HPDE6-E6E7 (cell line): ENCODE measurements at regions not wholly inside any gene's neighbourhood (a gene's known extent, or its start where the extent isn't known, plus 50 kb on each side); places are given as distances from the start of the nearest gene placed in this dataset.
A peak's percentile ranks its signal among the peaks of the same experiment; 100 is the strongest.
"Not testable (repeated sequence)": the region's sequence is repeated elsewhere in the genome, so short reads cannot be mapped to it uniquely, and the experiment has no call there.

ENCODE experiments used
- DNase-seq: peaks from one replicate; pipeline ENCODE4 v3.0.0; 2011; ENCODE audit warnings: missing footprints; ENCODE audit errors: extremely low spot score

DNA sequence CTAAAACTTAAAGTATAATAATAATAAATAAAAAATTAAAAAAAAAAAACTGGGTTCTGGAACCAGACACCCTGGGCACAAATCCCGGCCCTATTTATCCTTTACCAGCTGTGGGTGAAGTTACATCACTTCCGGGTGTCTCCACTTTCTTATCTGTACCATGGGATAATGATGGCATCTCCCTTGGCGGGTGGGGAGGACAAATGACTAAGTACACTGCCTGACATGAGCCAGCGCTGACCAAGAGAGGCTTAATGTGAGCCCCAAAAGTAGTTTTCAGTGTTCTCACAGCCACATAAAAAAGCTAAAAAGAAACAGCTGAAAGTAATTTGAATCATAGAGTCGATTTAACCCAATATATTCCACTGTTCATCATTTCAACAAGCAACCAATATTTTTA is 424.9 kb downstream of the SOX9 start:
- DNase-seq, result no peak

- DNase-seq, result no peak
Observed at GRCh38 chr17:72553051-72553755, 432.4 kb downstream of the SOX9 start.

DNA sequence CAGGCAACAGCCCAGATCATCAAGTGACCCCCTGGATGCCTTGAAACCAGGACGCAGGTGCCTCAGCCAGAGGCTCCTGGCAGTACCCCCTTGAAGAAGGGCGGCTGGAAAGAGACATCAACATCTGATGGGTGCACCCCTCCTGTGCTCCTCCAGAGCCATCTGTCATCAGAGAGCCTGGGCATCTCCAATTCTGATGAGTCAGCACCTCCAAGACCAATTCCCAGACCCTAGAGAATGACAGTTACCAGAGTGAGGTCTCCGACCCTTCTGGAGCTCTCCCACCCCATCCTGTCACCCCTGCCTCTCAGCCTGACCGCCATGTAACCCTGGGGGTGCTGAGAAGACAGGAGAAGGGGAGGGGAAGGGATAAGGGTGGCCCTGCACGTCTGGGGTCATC is 433.7 kb downstream of the SOX9 start:
- DNase-seq, result no peak

DNA sequence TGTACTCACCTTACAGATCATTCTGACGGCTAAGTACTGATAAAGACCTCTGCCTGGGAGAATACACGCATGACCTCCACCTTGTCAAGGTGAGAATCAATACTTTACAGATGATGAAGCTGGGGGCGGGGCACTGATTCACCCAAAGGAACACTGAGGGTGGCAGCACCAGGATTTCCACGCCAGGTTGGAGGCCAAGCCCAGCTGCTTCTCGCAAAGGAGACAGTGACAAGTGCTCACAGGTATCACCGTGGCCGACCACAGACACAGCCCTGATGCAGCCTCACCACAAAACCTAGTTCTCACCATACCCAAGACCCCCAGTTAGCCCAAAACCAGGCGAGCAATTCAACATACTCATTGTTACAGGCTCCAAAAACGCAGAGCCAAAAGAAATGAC is 434.2 kb downstream of the SOX9 start:
- DNase-seq, result no peak

DNA sequence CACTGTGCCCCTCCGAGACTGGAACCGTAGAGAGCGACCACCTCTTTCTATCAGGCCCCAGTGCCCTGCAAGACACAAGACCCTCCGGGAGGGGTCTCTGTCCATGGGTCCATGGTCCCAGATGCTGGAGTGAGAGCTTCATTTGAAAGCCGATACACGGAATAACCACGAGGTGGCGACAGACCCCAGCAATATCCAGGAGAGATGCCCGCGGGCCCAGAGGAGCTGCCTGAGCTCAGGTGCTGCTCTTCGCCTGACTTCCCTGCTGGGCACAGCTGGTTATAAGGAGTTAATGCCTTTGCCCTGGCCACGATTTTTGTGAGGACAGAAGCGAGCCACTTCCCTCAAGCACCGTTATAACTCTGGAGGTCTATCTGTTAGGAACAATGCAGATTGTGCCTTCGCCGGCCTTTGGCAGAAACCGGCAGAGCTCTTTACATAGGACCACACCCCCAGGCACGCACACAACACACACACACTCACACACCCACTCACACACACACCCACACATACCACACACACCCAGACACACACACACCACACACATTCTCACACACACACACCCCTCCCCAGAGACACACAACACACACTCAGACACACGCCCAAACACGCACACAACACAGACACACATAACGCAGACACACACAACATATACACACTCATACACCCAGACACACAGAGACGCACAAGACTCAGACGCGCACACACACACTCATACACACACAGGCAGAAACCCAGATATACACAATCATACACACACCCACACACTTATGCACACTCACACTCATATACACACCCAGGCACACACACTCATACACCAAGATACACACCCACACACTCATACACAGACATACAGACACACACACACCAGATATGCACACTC is 436.4 kb downstream of the SOX9 start:
- DNase-seq, result peak; percentile 74

- no peak for DNase-seq
Observed at GRCh38 chr17:72558971-72559476, 438.2 kb downstream of the SOX9 start.

GRCh38 chr17:72560303-72561247 is 439.8 kb downstream of the SOX9 start:
- peak; percentile 80 for DNase-seq

DNA sequence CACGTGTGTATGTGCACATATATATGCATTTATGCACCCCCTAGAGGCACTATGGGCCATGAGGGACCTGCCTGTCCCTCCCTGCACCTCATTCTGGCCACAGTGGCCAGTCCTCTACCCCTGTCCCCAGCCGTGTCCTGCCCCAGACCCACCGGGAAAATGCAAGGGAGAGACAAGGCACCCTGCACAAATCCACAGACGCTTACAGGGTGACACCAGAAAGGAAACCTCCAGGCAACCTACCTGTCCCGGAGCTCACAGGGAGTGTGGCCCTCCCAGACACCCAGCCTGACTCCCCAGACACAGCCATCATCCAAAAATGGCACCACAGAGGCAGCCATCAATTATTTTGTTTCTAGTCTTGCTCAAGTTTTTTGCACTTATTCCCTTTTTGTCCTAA is 440.4 kb downstream of the SOX9 start:
- no peak for DNase-seq

DNA sequence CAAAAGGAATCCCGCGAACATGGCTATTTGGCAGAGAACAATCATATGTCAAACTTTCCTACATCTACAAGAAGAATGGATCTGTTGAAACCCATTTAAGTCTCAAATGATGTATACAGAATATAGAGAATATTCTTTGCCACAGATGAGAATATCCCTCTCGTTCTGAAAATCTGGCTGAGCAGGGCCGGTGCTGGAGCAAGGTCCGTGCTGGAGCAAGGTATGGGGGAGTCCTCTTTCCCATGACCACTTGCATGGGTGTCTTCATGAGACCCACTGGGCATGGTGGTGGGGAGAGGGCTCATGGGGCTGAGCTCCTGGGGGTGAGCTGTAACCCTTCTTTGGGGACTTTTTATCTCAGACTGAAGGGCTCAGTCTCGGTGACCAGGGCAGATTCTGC is 440.9 kb downstream of the SOX9 start:
- DNase-seq, result no peak

DNA sequence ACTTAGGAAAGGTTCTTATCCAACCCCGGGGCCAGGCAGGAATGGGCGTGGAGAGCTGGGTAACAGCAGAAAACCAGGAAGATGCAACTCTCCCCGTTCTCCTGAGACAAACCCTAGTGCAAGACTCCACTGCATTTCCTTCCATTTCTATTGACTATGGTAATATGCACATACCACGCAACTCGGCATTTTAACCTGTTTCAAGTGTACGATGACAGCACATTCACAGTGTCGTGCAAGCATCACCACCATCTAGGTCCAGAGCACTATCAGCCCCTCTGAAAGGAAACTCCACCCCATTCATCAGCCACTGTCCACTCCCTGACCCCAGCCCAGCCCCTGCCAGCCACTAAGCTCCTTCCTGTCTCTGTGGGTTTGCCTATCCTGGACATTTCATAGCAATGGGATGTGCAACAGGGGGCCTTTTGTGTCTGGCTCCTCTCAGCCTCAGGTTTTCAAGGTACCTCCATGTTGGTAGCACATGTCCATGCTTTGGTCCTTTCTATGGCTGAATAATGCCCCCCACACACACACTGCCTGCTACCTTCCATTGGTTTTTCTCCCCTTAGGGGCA is 441.9 kb downstream of the SOX9 start:
- DNase-seq, result no peak

DNA sequence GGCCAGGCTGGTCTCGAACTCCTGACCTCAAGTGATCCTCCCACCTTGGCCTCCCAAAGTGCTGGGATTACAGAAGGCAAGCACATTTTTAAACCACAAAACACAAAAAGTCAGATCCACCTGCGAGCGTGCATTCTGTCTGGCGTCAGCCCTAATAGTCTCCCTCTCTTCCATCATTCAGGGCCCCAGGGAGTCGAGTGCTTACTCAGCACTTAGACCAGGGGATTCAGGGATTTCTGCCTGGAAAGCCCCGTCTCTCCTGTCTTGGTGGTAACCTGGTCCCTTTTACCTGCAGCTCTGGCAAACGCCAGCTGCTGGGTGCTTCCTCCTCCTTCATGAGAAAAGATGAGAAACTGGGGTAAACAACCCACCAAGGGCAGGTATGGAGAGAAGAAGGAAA is 443.1 kb downstream of the SOX9 start:
- no peak for DNase-seq

- no peak for DNase-seq
Observed at GRCh38 chr17:72565006-72565405, 444.2 kb downstream of the SOX9 start.

DNA sequence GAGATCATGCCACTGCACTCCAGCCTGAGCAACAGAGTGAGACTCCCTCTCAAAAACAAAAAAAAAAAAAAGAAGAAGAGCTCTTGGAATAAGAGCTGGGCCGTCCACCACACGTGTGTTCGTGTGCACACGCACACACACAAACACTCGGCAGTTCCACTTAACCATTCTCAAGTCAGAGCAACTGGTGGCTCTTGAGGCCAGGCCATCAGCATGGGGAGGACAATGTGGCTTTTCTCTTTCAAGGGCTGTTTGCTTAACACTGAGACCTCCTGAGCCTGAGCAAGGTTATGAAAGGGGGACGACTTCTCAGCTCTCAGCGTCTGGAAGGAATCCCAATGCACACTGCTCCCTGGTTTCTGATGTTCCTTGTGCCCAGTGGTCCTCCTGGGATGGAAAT is 444.9 kb downstream of the SOX9 start:
- no peak for DNase-seq

- DNase-seq, result no peak
Observed at GRCh38 chr17:72566671-72567484, 446.1 kb downstream of the SOX9 start.

- no peak for DNase-seq
Observed at GRCh38 chr17:72567774-72568173, 447.0 kb downstream of the SOX9 start.

- no peak for DNase-seq
Observed at GRCh38 chr17:72569148-72569946, 448.5 kb downstream of the SOX9 start.

DNA sequence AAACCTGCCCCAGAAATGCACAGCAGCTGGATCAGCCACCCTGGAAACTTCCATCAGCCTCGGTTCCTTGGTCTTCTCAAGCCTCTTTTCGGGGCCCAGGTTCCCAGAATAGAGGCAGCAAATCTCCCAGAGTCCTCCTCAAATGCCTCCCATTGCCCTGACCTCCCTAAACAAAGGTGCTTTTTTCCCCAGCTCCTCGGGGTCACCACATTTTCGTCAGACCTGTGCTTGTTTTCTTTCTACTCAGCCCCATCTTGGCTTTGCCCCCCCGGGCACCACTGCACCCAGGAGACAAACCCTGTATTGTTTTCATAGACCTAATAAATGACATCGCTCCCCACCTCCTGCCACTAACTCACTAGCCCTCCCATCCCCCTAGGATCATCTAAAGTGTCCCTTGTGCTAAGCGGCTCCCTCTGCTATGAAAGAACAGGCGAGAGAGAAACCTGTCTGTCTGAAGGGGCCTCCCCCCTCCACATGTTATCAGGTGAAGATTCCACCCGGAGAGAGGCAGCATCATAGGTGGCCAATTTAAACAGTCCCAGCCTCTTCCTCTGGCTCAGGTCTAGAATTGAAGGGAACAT is 451.1 kb downstream of the SOX9 start:
- no peak for DNase-seq

DNA sequence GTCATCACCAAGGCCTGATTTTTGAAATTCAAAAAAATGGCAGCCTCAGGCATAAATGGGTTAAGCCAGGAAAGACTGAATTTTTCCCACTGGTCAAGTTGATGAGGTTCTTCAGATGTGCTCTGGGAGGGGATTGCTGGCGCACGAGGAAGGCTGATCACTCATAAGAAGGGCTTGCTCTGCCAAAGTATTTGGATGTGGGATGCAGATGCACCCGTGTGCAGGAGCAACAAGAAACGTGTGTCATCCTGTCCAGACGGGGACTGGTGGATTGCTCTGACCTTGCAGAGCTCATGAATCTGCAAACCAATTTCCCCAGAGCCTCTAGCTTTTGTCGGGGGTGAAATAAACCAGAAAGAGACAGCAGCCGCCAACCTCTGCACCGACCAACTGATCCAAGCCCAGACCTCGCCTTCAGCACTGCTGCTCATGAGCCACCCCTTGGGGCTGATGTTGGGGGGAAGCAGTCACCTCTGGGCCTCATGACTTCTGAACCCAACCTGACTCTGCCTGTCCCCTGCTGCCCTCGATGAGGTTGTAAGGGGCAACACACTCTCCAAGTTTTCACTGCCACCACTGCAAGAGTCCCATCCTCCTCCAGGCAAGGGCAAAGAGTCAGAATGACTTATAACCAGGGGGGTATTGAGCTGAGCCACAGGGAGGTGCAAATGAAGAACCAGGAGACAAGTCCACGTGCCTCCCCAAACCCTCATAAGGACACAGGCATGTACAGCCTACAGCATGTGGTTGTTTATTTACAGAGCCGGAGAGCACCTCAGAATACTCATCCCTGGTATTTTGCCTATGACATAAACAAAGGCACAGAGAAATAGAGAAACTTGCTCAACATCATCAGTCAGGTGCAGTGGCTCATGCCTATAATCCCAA is 452.0 kb downstream of the SOX9 start:
- no peak for DNase-seq

GRCh38 chr17:72573492-72573801 is 452.6 kb downstream of the SOX9 start:
- DNase-seq, result not testable (repeated sequence)
